ENCODE measurements at regions not wholly inside any gene's neighbourhood (a gene's known extent, or its start where the extent isn't known, plus 50 kb on each side); places are given as distances from the start of the nearest gene placed in this dataset.
"Not testable (repeated sequence)": the region's sequence is repeated elsewhere in the genome, so short reads cannot be mapped to it uniquely, and the experiment has no call there.

GRCh38 chr11:7168741-7168990, 79.9 kb downstream of the RBMXL2 start:
- no CpG with 5 or more reads among the region's 1 CpG for WGBS (ENCODE audit: insufficient coverage)

GRCh38 chr11:7170431-7170830, 81.3 kb upstream of the SYT9 start:
- no peaks in the 10 kb centered on the region for H3K36me3 Mint-ChIP-seq
- H3K9me3 Mint-ChIP-seq, result no peaks in the 10 kb centered on the region
- CTCF ChIA-PET, result no interaction called here
- Histone ChIP-seq H3K36me3 (ENCODE audit: control insufficient read depth in 2 of 2, extremely low read depth in 1 of 2, insufficient read depth in 1 of 2, low read length in 1 of 2) (no peaks in the 10 kb centered on the region), H3K9me3 (no peaks in the 10 kb centered on the region), H3K27me3 (replicated peaks in 1 of 2; ENCODE audit: control insufficient read depth in 2 of 2, extremely low read depth in 1 of 2, insufficient read depth in 2 of 2, low read length in 1 of 2) (peaks cover 0 to 4% of the 10 kb centered on the region in 2 experiments), H3K27ac (ENCODE audit: low read length) (no peak overlapping the region), H3K4me3 (ENCODE audit: control insufficient read depth in 1 of 2, extremely low read depth in 1 of 2, low read length in 1 of 2) (no peak overlapping the region), H3K4me1 (ENCODE audit: control insufficient read depth in 1 of 2, extremely low read depth in 1 of 2, insufficient read depth in 2 of 2, low read length in 2 of 2) (no peaks in the 10 kb centered on the region)
- no peak for ATAC-seq (replicated peaks in 1 of 4)
- peaks cover 10 to 12% of the 10 kb centered on the region in 2 donors for H3K27me3 Mint-ChIP-seq
- POLR2A ChIA-PET, result no interaction called here
- H3K27ac Mint-ChIP-seq, result no peak overlapping the region
- WGBS (ENCODE audit: insufficient coverage), result 50% methylated on average over 1 of the region's 6 CpGs
- no peaks in the 10 kb centered on the region for H3K4me1 Mint-ChIP-seq
- no peak overlapping the region for H3K4me3 Mint-ChIP-seq
- DNase-seq, result no peak

More at GRCh38 chr11:7168741-7168990, 79.9 kb downstream of the RBMXL2 start:
- Histone ChIP-seq H3K9me3 (no peaks in the 10 kb centered on the region), H3K4me1 (ENCODE audit: control insufficient read depth in 1 of 2, extremely low read depth in 1 of 2, insufficient read depth in 2 of 2, low read length in 2 of 2) (no peaks in the 10 kb centered on the region), H3K4me3 (ENCODE audit: control insufficient read depth in 1 of 2, extremely low read depth in 1 of 2, low read length in 1 of 2) (no peak overlapping the region), H3K27ac (ENCODE audit: low read length) (no peak overlapping the region), H3K36me3 (ENCODE audit: control insufficient read depth in 2 of 2, extremely low read depth in 1 of 2, insufficient read depth in 1 of 2, low read length in 1 of 2) (no peaks in the 10 kb centered on the region), H3K27me3 (replicated peaks in 1 of 2; ENCODE audit: control insufficient read depth in 2 of 2, extremely low read depth in 1 of 2, insufficient read depth in 2 of 2, low read length in 1 of 2) (peaks cover 0 to 4% of the 10 kb centered on the region in 2 experiments)
- Mint-ChIP-seq H3K27ac (no peak overlapping the region), H3K36me3 (no peaks in the 10 kb centered on the region), H3K4me3 (no peak overlapping the region), H3K9me3 (no peaks in the 10 kb centered on the region), H3K4me1 (no peaks in the 10 kb centered on the region), H3K27me3 (peaks cover 0 to 5% of the 10 kb centered on the region in 2 donors)
- no peak for DNase-seq
- ChIA-PET CTCF (no interaction called here), POLR2A (no interaction called here)
- ATAC-seq (replicated peaks in 1 of 4), result no peak

- Mint-ChIP-seq H3K4me1 (no peaks in the 10 kb centered on the region), H3K9me3 (no peaks in the 10 kb centered on the region), H3K4me3 (no peak overlapping the region), H3K36me3 (no peaks in the 10 kb centered on the region), H3K27ac (no peak overlapping the region), H3K27me3 (peaks cover 9 to 11% of the 10 kb centered on the region in 2 donors)
- no peak overlapping the region for H3K4me3 ChIP-seq (ENCODE audit: control insufficient read depth in 1 of 2, extremely low read depth in 1 of 2, low read length in 1 of 2)
- H3K9me3 ChIP-seq, result no peaks in the 10 kb centered on the region
- H3K4me1 ChIP-seq (ENCODE audit: control insufficient read depth in 1 of 2, extremely low read depth in 1 of 2, insufficient read depth in 2 of 2, low read length in 2 of 2), result no peaks in the 10 kb centered on the region
- ATAC-seq (replicated peaks in 1 of 4), result no peak
- CTCF ChIA-PET, result no interaction called here
- H3K27me3 ChIP-seq (replicated peaks in 1 of 2; ENCODE audit: control insufficient read depth in 2 of 2, extremely low read depth in 1 of 2, insufficient read depth in 2 of 2, low read length in 1 of 2), result peaks cover 0 to 4% of the 10 kb centered on the region in 2 experiments
- POLR2A ChIA-PET, result no interaction called here
- H3K27ac ChIP-seq (ENCODE audit: low read length), result no peak overlapping the region
- no peaks in the 10 kb centered on the region for H3K36me3 ChIP-seq (ENCODE audit: control insufficient read depth in 2 of 2, extremely low read depth in 1 of 2, insufficient read depth in 1 of 2, low read length in 1 of 2)
- DNase-seq, result no peak
These were observed 76.7 kb upstream of the SYT9 start for GRCh38 chr11:7175007-7175406.

GRCh38 chr11:7186190-7186589, 65.5 kb upstream of the SYT9 start:
- ATAC-seq (replicated peaks in 1 of 4) (no peak), DNase-seq (no peak)
- Histone ChIP-seq H3K27me3 (replicated peaks in 1 of 2; ENCODE audit: control insufficient read depth in 2 of 2, extremely low read depth in 1 of 2, insufficient read depth in 2 of 2, low read length in 1 of 2) (no peaks in the 10 kb centered on the region), H3K4me3 (ENCODE audit: control insufficient read depth in 1 of 2, extremely low read depth in 1 of 2, low read length in 1 of 2) (no peak overlapping the region), H3K9me3 (no peaks in the 10 kb centered on the region), H3K27ac (ENCODE audit: low read length) (no peak overlapping the region), H3K4me1 (ENCODE audit: control insufficient read depth in 1 of 2, extremely low read depth in 1 of 2, insufficient read depth in 2 of 2, low read length in 2 of 2) (no peaks in the 10 kb centered on the region), H3K36me3 (ENCODE audit: control insufficient read depth in 2 of 2, extremely low read depth in 1 of 2, insufficient read depth in 1 of 2, low read length in 1 of 2) (no peaks in the 10 kb centered on the region)
- Mint-ChIP-seq H3K4me3 (no peak overlapping the region), H3K9me3 (peaks cover 10 to 14% (median 12%) of the 10 kb centered on the region in 3 donors), H3K36me3 (no peaks in the 10 kb centered on the region), H3K27me3 (peaks cover 12 to 14% of the 10 kb centered on the region in 2 donors), H3K27ac (no peak overlapping the region), H3K4me1 (no peaks in the 10 kb centered on the region)
- POLR2A ChIA-PET, result no interaction called here
- 75% methylated on average over 2 of the region's 2 CpGs for WGBS (ENCODE audit: insufficient coverage)
- CTCF ChIA-PET, result no interaction called here

- ChIA-PET CTCF (no interaction called here), POLR2A (no interaction called here)
- no peaks in the 10 kb centered on the region for H3K4me1 ChIP-seq (ENCODE audit: control insufficient read depth in 1 of 2, extremely low read depth in 1 of 2, insufficient read depth in 2 of 2, low read length in 2 of 2)
- no peaks in the 10 kb centered on the region for H3K36me3 Mint-ChIP-seq
- H3K4me3 ChIP-seq (ENCODE audit: control insufficient read depth in 1 of 2, extremely low read depth in 1 of 2, low read length in 1 of 2), result no peak overlapping the region
- peaks cover 10 to 14% (median 12%) of the 10 kb centered on the region in 3 donors for H3K9me3 Mint-ChIP-seq
- no peak for DNase-seq
- H3K27ac ChIP-seq (ENCODE audit: low read length), result no peak overlapping the region
- H3K4me3 Mint-ChIP-seq, result no peak overlapping the region
- no CpG with 5 or more reads among the region's 1 CpG for WGBS (ENCODE audit: insufficient coverage)
- peaks cover 12 to 14% of the 10 kb centered on the region in 2 donors for H3K27me3 Mint-ChIP-seq
- H3K27ac Mint-ChIP-seq, result no peak overlapping the region
- no peak for ATAC-seq (replicated peaks in 1 of 4)
- H3K4me1 Mint-ChIP-seq, result no peaks in the 10 kb centered on the region
- no peaks in the 10 kb centered on the region for H3K27me3 ChIP-seq (replicated peaks in 1 of 2; ENCODE audit: control insufficient read depth in 2 of 2, extremely low read depth in 1 of 2, insufficient read depth in 2 of 2, low read length in 1 of 2)
- H3K36me3 ChIP-seq (ENCODE audit: control insufficient read depth in 2 of 2, extremely low read depth in 1 of 2, insufficient read depth in 1 of 2, low read length in 1 of 2), result no peaks in the 10 kb centered on the region
- H3K9me3 ChIP-seq, result no peaks in the 10 kb centered on the region
These were observed 65.0 kb upstream of the SYT9 start for GRCh38 chr11:7186676-7187075.

- H3K9me3 Mint-ChIP-seq; H3K4me1 Mint-ChIP-seq; H3K9me3 ChIP-seq; CTCF ChIA-PET; H3K27me3 ChIP-seq (replicated peaks in 1 of 2; ENCODE audit: control insufficient read depth in 2 of 2, extremely low read depth in 1 of 2, insufficient read depth in 2 of 2, low read length in 1 of 2); ATAC-seq (replicated peaks in 1 of 4); H3K36me3 Mint-ChIP-seq; H3K27me3 Mint-ChIP-seq; H3K36me3 ChIP-seq (ENCODE audit: control insufficient read depth in 2 of 2, extremely low read depth in 1 of 2, insufficient read depth in 1 of 2, low read length in 1 of 2); H3K27ac ChIP-seq (ENCODE audit: low read length); POLR2A ChIA-PET; H3K4me1 ChIP-seq (ENCODE audit: control insufficient read depth in 1 of 2, extremely low read depth in 1 of 2, insufficient read depth in 2 of 2, low read length in 2 of 2); DNase-seq; H3K4me3 ChIP-seq (ENCODE audit: control insufficient read depth in 1 of 2, extremely low read depth in 1 of 2, low read length in 1 of 2); H3K27ac Mint-ChIP-seq; H3K4me3 Mint-ChIP-seq: not testable (repeated sequence)
- 60% methylated on average over 1 of the region's 4 CpGs for WGBS (ENCODE audit: insufficient coverage)
These were observed 58.9 kb upstream of the SYT9 start for GRCh38 chr11:7192785-7193184.

- Mint-ChIP-seq H3K4me1 (no peaks in the 10 kb centered on the region), H3K27ac (no peak overlapping the region), H3K36me3 (no peaks in the 10 kb centered on the region), H3K9me3 (no peaks in the 10 kb centered on the region), H3K4me3 (no peak overlapping the region), H3K27me3 (peaks cover 2 to 7% of the 10 kb centered on the region in 2 donors)
- no peaks in the 10 kb centered on the region for H3K4me1 ChIP-seq (ENCODE audit: control insufficient read depth in 1 of 2, extremely low read depth in 1 of 2, insufficient read depth in 2 of 2, low read length in 2 of 2)
- no peaks in the 10 kb centered on the region for H3K9me3 ChIP-seq
- WGBS (ENCODE audit: insufficient coverage), result no CpG with 5 or more reads among the region's 1 CpG
- ATAC-seq (replicated peaks in 1 of 4) (no peak), DNase-seq (no peak)
- H3K27me3 ChIP-seq (replicated peaks in 1 of 2; ENCODE audit: control insufficient read depth in 2 of 2, extremely low read depth in 1 of 2, insufficient read depth in 2 of 2, low read length in 1 of 2), result no peaks in the 10 kb centered on the region
- H3K36me3 ChIP-seq (ENCODE audit: control insufficient read depth in 2 of 2, extremely low read depth in 1 of 2, insufficient read depth in 1 of 2, low read length in 1 of 2), result no peaks in the 10 kb centered on the region
- H3K27ac ChIP-seq (ENCODE audit: low read length), result no peak overlapping the region
- ChIA-PET POLR2A (no interaction called here), CTCF (interaction anchor here in 1 of 2 donors (0.6 kb wide), 1 partner anchor 259 kb away, joined by 3 read pairs; no protein-coding TSS in a partner anchor)
- H3K4me3 ChIP-seq (ENCODE audit: control insufficient read depth in 1 of 2, extremely low read depth in 1 of 2, low read length in 1 of 2), result no peak overlapping the region
These were observed 55.1 kb upstream of the SYT9 start for GRCh38 chr11:7196396-7197146.

Measured in T-cell (primary cell).